Esophagus (tissue), 2 donors: ENCODE measurements at regions not wholly inside any gene's neighbourhood (a gene's known extent, or its start where the extent isn't known, plus 50 kb on each side); places are given as distances from the start of the nearest gene placed in this dataset.
"Not testable (repeated sequence)": the region's sequence is repeated elsewhere in the genome, so short reads cannot be mapped to it uniquely, and the experiment has no call there.

Experiments
- H3K27ac ChIP-seq, 2 donors: one replicate each; pipeline ENCODE4 v1.5.1; 2013; ENCODE audit warnings: low read depth in 2 of 2, mild to moderate bottlenecking in 2 of 2, inconsistent platforms in 1 of 2, low read length in 1 of 2, moderate library complexity in 1 of 2
- H3K27me3 ChIP-seq, 2 donors: one replicate each; pipeline ENCODE4 v1.6.1; 2013; ENCODE audit warnings: low read length in 2 of 2, control low read depth in 1 of 2, mild to moderate bottlenecking in 1 of 2; ENCODE audit not compliant: insufficient read depth in 2 of 2, control insufficient read depth in 1 of 2
- H3K36me3 ChIP-seq, 2 donors: one replicate each; pipeline ENCODE4 v1.6.1; 2013; ENCODE audit warnings: low read length in 1 of 2; ENCODE audit not compliant: control insufficient read depth in 2 of 2, insufficient read depth in 2 of 2
- H3K4me1 ChIP-seq, 2 donors: one replicate each; pipeline ENCODE4 v1.6.1; 2013; ENCODE audit warnings: low read length in 1 of 2; ENCODE audit not compliant: control insufficient read depth in 2 of 2, insufficient read depth in 2 of 2
- H3K4me3 ChIP-seq, 2 donors: one replicate each; pipeline ENCODE4 v1.5.1; 2013; ENCODE audit warnings: low read length in 2 of 2, mild to moderate bottlenecking in 2 of 2, low read depth in 1 of 2, moderate library complexity in 1 of 2
- H3K9me3 ChIP-seq, 2 donors: one replicate each; pipeline ENCODE4 v1.6.1; 2013; ENCODE audit warnings: mild to moderate bottlenecking in 2 of 2, low read depth in 1 of 2, low read length in 1 of 2, moderate library complexity in 1 of 2; ENCODE audit not compliant: control insufficient read depth in 2 of 2, insufficient read depth in 1 of 2
- WGBS, 2 donors: extraction: QIAGEN DNeasy Blood & Tissue Kit; methylation state at CpG; one replicate each; pipeline ENCODE4 v1.1.7; 2013; 5-methylcytosine and 5-hydroxymethylcytosine counted together
- donor health status: healthy with polysubstance abuse.
- donor health status: Bipolar disorder and iron deficiency.

GRCh38 chr21:35521293-35521692, 472.2 kb upstream of the RUNX1 start:
- H3K9me3 ChIP-seq = no peaks in the 10 kb centered on the region
- no peaks in the 10 kb centered on the region for H3K4me1 ChIP-seq
- H3K27me3 ChIP-seq = no peaks in the 10 kb centered on the region
- no peaks in the 10 kb centered on the region for H3K36me3 ChIP-seq
- WGBS, 2 donors = 94 to 96% methylated on average over 4 of the region's 4 CpGs
- H3K27ac ChIP-seq = no peak overlapping the region
- H3K4me3 ChIP-seq = no peak overlapping the region

GRCh38 chr21:35520856-35521255, 471.8 kb upstream of the RUNX1 start:
- Histone ChIP-seq H3K27ac (no peak overlapping the region), H3K4me1 (no peaks in the 10 kb centered on the region), H3K36me3 (no peaks in the 10 kb centered on the region), H3K9me3 (no peaks in the 10 kb centered on the region), H3K4me3 (no peak overlapping the region), H3K27me3 (no peaks in the 10 kb centered on the region)
- WGBS, 2 donors = 83 to 94% methylated on average over 1 of the region's 1 CpG

GRCh38 chr21:35520302-35520701, 471.2 kb upstream of the RUNX1 start:
- Histone ChIP-seq H3K27ac (no peak overlapping the region), H3K9me3 (no peaks in the 10 kb centered on the region), H3K36me3 (no peaks in the 10 kb centered on the region), H3K4me3 (no peak overlapping the region), H3K27me3 (no peaks in the 10 kb centered on the region), H3K4me1 (no peaks in the 10 kb centered on the region)
- 63 to 78% methylated on average over 8 of the region's 8 CpGs for WGBS, 2 donors

- no peak overlapping the region for H3K27ac ChIP-seq
- no peaks in the 10 kb centered on the region for H3K9me3 ChIP-seq
- H3K27me3 ChIP-seq = no peaks in the 10 kb centered on the region
- 68 to 76% methylated on average over 6 of the region's 6 CpGs for WGBS, 2 donors
- H3K4me3 ChIP-seq = no peak overlapping the region
- no peaks in the 10 kb centered on the region for H3K36me3 ChIP-seq
- no peaks in the 10 kb centered on the region for H3K4me1 ChIP-seq
Measured at GRCh38 chr21:35517865-35518264, 468.8 kb upstream of the RUNX1 start.

- not testable (repeated sequence) for H3K9me3 ChIP-seq, H3K27ac ChIP-seq, H3K4me3 ChIP-seq, H3K36me3 ChIP-seq, H3K4me1 ChIP-seq, H3K27me3 ChIP-seq
- 85 to 89% methylated on average over 1 to 2 of the region's 2 CpGs for WGBS, 2 donors
Measured at GRCh38 chr21:35516292-35516691, 467.2 kb upstream of the RUNX1 start.

GRCh38 chr21:35512346-35512745, 463.2 kb upstream of the RUNX1 start:
- WGBS, 2 donors = 91 to 93% methylated on average over 1 of the region's 1 CpG
- no peaks in the 10 kb centered on the region for H3K4me1 ChIP-seq
- no peaks in the 10 kb centered on the region for H3K36me3 ChIP-seq
- no peaks in the 10 kb centered on the region for H3K9me3 ChIP-seq
- H3K27me3 ChIP-seq = no peaks in the 10 kb centered on the region
- no peak overlapping the region for H3K4me3 ChIP-seq
- H3K27ac ChIP-seq = no peak overlapping the region

- WGBS, 2 donors = 79 to 80% methylated on average over 4 of the region's 4 CpGs
- Histone ChIP-seq H3K4me3 (no peak overlapping the region), H3K27ac (no peak overlapping the region), H3K36me3 (no peaks in the 10 kb centered on the region), H3K27me3 (no peaks in the 10 kb centered on the region), H3K9me3 (no peaks in the 10 kb centered on the region), H3K4me1 (no peaks in the 10 kb centered on the region)
Measured at GRCh38 chr21:35511696-35512162, 462.6 kb upstream of the RUNX1 start.

GRCh38 chr21:35510957-35511695, 462.0 kb upstream of the RUNX1 start:
- WGBS, 2 donors = 58 to 66% methylated on average over 6 of the region's 6 CpGs
- no peak overlapping the region for H3K27ac ChIP-seq

GRCh38 chr21:35510294-35510693, 461.2 kb upstream of the RUNX1 start:
- no peaks in the 10 kb centered on the region for H3K4me1 ChIP-seq
- H3K27me3 ChIP-seq = no peaks in the 10 kb centered on the region
- H3K9me3 ChIP-seq = no peaks in the 10 kb centered on the region
- WGBS, 2 donors = 70 to 74% methylated on average over 2 of the region's 2 CpGs
- H3K4me3 ChIP-seq = no peak overlapping the region
- no peak overlapping the region for H3K27ac ChIP-seq
- no peaks in the 10 kb centered on the region for H3K36me3 ChIP-seq

More at GRCh38 chr21:35510957-35511695, 462.0 kb upstream of the RUNX1 start:
- Histone ChIP-seq H3K4me1 (no peaks in the 10 kb centered on the region), H3K27me3 (no peaks in the 10 kb centered on the region), H3K4me3 (no peak overlapping the region), H3K9me3 (no peaks in the 10 kb centered on the region), H3K36me3 (no peaks in the 10 kb centered on the region)

GRCh38 chr21:35509001-35509704, 460.1 kb upstream of the RUNX1 start:
- Histone ChIP-seq H3K27me3 (peaks cover 0 to 3% of the 10 kb centered on the region in 2 donors), H3K36me3 (no peaks in the 10 kb centered on the region), H3K4me1 (no peaks in the 10 kb centered on the region), H3K4me3 (no peak overlapping the region), H3K27ac (no peak overlapping the region), H3K9me3 (no peaks in the 10 kb centered on the region)
- whole genome bisulfite sequencing, 2 donors = 85 to 88% methylated on average over 5 of the region's 5 CpGs
